ENCODE measurements at regions not wholly inside any gene's neighbourhood (a gene's known extent, or its start where the extent isn't known, plus 50 kb on each side); places are given as distances from the start of the nearest gene placed in this dataset.
"Not testable (repeated sequence)": the region's sequence is repeated elsewhere in the genome, so short reads cannot be mapped to it uniquely, and the experiment has no call there.

GRCh38 chr21:15976807-15977206 lies 247.0 kb downstream of the USP25 start:
- 18 to 21% methylated on average over 1 of the region's 1 CpG for WGBS, 2 experiments
- Histone ChIP-seq H3K4me3 (ENCODE audit: insufficient read depth, low read depth, low read length) (no peak overlapping the region), H3K36me3 (ENCODE audit: control insufficient read depth, insufficient read depth, low read length) (no peaks in the 10 kb centered on the region), H3K4me1 (ENCODE audit: control insufficient read depth, insufficient read depth, low read length) (no peaks in the 10 kb centered on the region), H3K27me3 (ENCODE audit: control insufficient read depth, insufficient read depth, low read length, poor library complexity, severe bottlenecking) (no peaks in the 10 kb centered on the region), H3K9me3 (ENCODE audit: control insufficient read depth, low read length) (no peaks in the 10 kb centered on the region), H3K27ac (ENCODE audit: insufficient read depth, low read depth, low read length, poor library complexity, severe bottlenecking) (no peak overlapping the region)

- H3K27ac ChIP-seq (ENCODE audit: insufficient read depth, low read depth, low read length, poor library complexity, severe bottlenecking), result no peak overlapping the region
- no peaks in the 10 kb centered on the region for H3K9me3 ChIP-seq (ENCODE audit: control insufficient read depth, low read length)
- WGBS, 2 experiments, result 60 to 84% methylated on average over 2 to 3 of the region's 3 CpGs
- H3K27me3 ChIP-seq (ENCODE audit: control insufficient read depth, insufficient read depth, low read length, poor library complexity, severe bottlenecking), result no peaks in the 10 kb centered on the region
- H3K36me3 ChIP-seq (ENCODE audit: control insufficient read depth, insufficient read depth, low read length), result no peaks in the 10 kb centered on the region
- H3K4me3 ChIP-seq (ENCODE audit: insufficient read depth, low read depth, low read length), result no peak overlapping the region
- H3K4me1 ChIP-seq (ENCODE audit: control insufficient read depth, insufficient read depth, low read length), result no peaks in the 10 kb centered on the region
These were observed 248.5 kb downstream of the USP25 start for GRCh38 chr21:15978215-15978738.

- not testable (repeated sequence) for H3K27ac ChIP-seq (ENCODE audit: insufficient read depth, low read depth, low read length, poor library complexity, severe bottlenecking); H3K4me3 ChIP-seq (ENCODE audit: insufficient read depth, low read depth, low read length); H3K4me1 ChIP-seq (ENCODE audit: control insufficient read depth, insufficient read depth, low read length); H3K36me3 ChIP-seq (ENCODE audit: control insufficient read depth, insufficient read depth, low read length); H3K27me3 ChIP-seq (ENCODE audit: control insufficient read depth, insufficient read depth, low read length, poor library complexity, severe bottlenecking); H3K9me3 ChIP-seq (ENCODE audit: control insufficient read depth, low read length)
- 92 to 97% methylated on average over 6 of the region's 6 CpGs for WGBS, 2 experiments
These were observed 249.7 kb downstream of the USP25 start for GRCh38 chr21:15979493-15979892.

GRCh38 chr21:15986277-15986676 lies 256.5 kb downstream of the USP25 start:
- no peaks in the 10 kb centered on the region for H3K4me1 ChIP-seq (ENCODE audit: control insufficient read depth, insufficient read depth, low read length)
- WGBS, 2 experiments, result 83 to 90% methylated on average over 1 of the region's 1 CpG
- no peaks in the 10 kb centered on the region for H3K27me3 ChIP-seq (ENCODE audit: control insufficient read depth, insufficient read depth, low read length, poor library complexity, severe bottlenecking)
- no peaks in the 10 kb centered on the region for H3K9me3 ChIP-seq (ENCODE audit: control insufficient read depth, low read length)
- H3K4me3 ChIP-seq (ENCODE audit: insufficient read depth, low read depth, low read length), result no peak overlapping the region
- no peaks in the 10 kb centered on the region for H3K36me3 ChIP-seq (ENCODE audit: control insufficient read depth, insufficient read depth, low read length)
- H3K27ac ChIP-seq (ENCODE audit: insufficient read depth, low read depth, low read length, poor library complexity, severe bottlenecking), result no peak overlapping the region

GRCh38 chr21:15992171-15992570 lies 262.4 kb downstream of the USP25 start:
- Histone ChIP-seq H3K27ac (ENCODE audit: insufficient read depth, low read depth, low read length, poor library complexity, severe bottlenecking) (no peak overlapping the region), H3K9me3 (ENCODE audit: control insufficient read depth, low read length) (no peaks in the 10 kb centered on the region), H3K36me3 (ENCODE audit: control insufficient read depth, insufficient read depth, low read length) (no peaks in the 10 kb centered on the region), H3K4me3 (ENCODE audit: insufficient read depth, low read depth, low read length) (no peak overlapping the region), H3K27me3 (ENCODE audit: control insufficient read depth, insufficient read depth, low read length, poor library complexity, severe bottlenecking) (no peaks in the 10 kb centered on the region), H3K4me1 (ENCODE audit: control insufficient read depth, insufficient read depth, low read length) (no peaks in the 10 kb centered on the region)
- 95 to 100% methylated on average over 1 of the region's 1 CpG for WGBS, 2 experiments

- H3K27ac ChIP-seq (ENCODE audit: insufficient read depth, low read depth, low read length, poor library complexity, severe bottlenecking), result no peak overlapping the region
- no peaks in the 10 kb centered on the region for H3K27me3 ChIP-seq (ENCODE audit: control insufficient read depth, insufficient read depth, low read length, poor library complexity, severe bottlenecking)
- H3K4me1 ChIP-seq (ENCODE audit: control insufficient read depth, insufficient read depth, low read length), result no peaks in the 10 kb centered on the region
- no peaks in the 10 kb centered on the region for H3K36me3 ChIP-seq (ENCODE audit: control insufficient read depth, insufficient read depth, low read length)
- WGBS, 2 experiments, result 92 to 96% methylated on average over 2 of the region's 2 CpGs
- no peaks in the 10 kb centered on the region for H3K9me3 ChIP-seq (ENCODE audit: control insufficient read depth, low read length)
- H3K4me3 ChIP-seq (ENCODE audit: insufficient read depth, low read depth, low read length), result no peak overlapping the region
These were observed 264.2 kb downstream of the USP25 start for GRCh38 chr21:15993951-15994350.

GRCh38 chr21:15999741-16000140 lies 270.0 kb downstream of the USP25 start:
- Histone ChIP-seq H3K27me3 (ENCODE audit: control insufficient read depth, insufficient read depth, low read length, poor library complexity, severe bottlenecking) (no peaks in the 10 kb centered on the region), H3K27ac (ENCODE audit: insufficient read depth, low read depth, low read length, poor library complexity, severe bottlenecking) (no peak overlapping the region), H3K4me1 (ENCODE audit: control insufficient read depth, insufficient read depth, low read length) (no peaks in the 10 kb centered on the region), H3K36me3 (ENCODE audit: control insufficient read depth, insufficient read depth, low read length) (no peaks in the 10 kb centered on the region), H3K4me3 (ENCODE audit: insufficient read depth, low read depth, low read length) (no peak overlapping the region), H3K9me3 (ENCODE audit: control insufficient read depth, low read length) (no peaks in the 10 kb centered on the region)
- WGBS, 2 experiments, result 98 to 100% methylated on average over 3 to 4 of the region's 4 CpGs

GRCh38 chr21:16002874-16003466 lies 273.2 kb downstream of the USP25 start:
- Histone ChIP-seq H3K27me3 (ENCODE audit: control insufficient read depth, insufficient read depth, low read length, poor library complexity, severe bottlenecking) (no peaks in the 10 kb centered on the region), H3K4me3 (ENCODE audit: insufficient read depth, low read depth, low read length) (no peak overlapping the region), H3K36me3 (ENCODE audit: control insufficient read depth, insufficient read depth, low read length) (no peaks in the 10 kb centered on the region), H3K27ac (ENCODE audit: insufficient read depth, low read depth, low read length, poor library complexity, severe bottlenecking) (no peak overlapping the region), H3K4me1 (ENCODE audit: control insufficient read depth, insufficient read depth, low read length) (no peaks in the 10 kb centered on the region), H3K9me3 (ENCODE audit: control insufficient read depth, low read length) (no peaks in the 10 kb centered on the region)

GRCh38 chr21:16004086-16004485 lies 274.3 kb downstream of the USP25 start:
- H3K36me3 ChIP-seq (ENCODE audit: control insufficient read depth, insufficient read depth, low read length), result no peaks in the 10 kb centered on the region
- H3K9me3 ChIP-seq (ENCODE audit: control insufficient read depth, low read length), result no peaks in the 10 kb centered on the region
- 88 to 96% methylated on average over 3 to 5 of the region's 5 CpGs for WGBS, 2 experiments
- no peaks in the 10 kb centered on the region for H3K27me3 ChIP-seq (ENCODE audit: control insufficient read depth, insufficient read depth, low read length, poor library complexity, severe bottlenecking)
- no peaks in the 10 kb centered on the region for H3K4me1 ChIP-seq (ENCODE audit: control insufficient read depth, insufficient read depth, low read length)
- no peak overlapping the region for H3K27ac ChIP-seq (ENCODE audit: insufficient read depth, low read depth, low read length, poor library complexity, severe bottlenecking)
- no peak overlapping the region for H3K4me3 ChIP-seq (ENCODE audit: insufficient read depth, low read depth, low read length)

GRCh38 chr21:16004523-16004922 lies 274.7 kb downstream of the USP25 start:
- Histone ChIP-seq H3K36me3 (ENCODE audit: control insufficient read depth, insufficient read depth, low read length) (no peaks in the 10 kb centered on the region), H3K27ac (ENCODE audit: insufficient read depth, low read depth, low read length, poor library complexity, severe bottlenecking) (no peak overlapping the region), H3K4me3 (ENCODE audit: insufficient read depth, low read depth, low read length) (no peak overlapping the region), H3K27me3 (ENCODE audit: control insufficient read depth, insufficient read depth, low read length, poor library complexity, severe bottlenecking) (no peaks in the 10 kb centered on the region), H3K9me3 (ENCODE audit: control insufficient read depth, low read length) (no peaks in the 10 kb centered on the region), H3K4me1 (ENCODE audit: control insufficient read depth, insufficient read depth, low read length) (no peaks in the 10 kb centered on the region)
- WGBS, 2 experiments, result 84 to 89% methylated on average over 7 of the region's 7 CpGs

- Histone ChIP-seq H3K9me3 (ENCODE audit: control insufficient read depth, low read length) (no peaks in the 10 kb centered on the region), H3K27ac (ENCODE audit: insufficient read depth, low read depth, low read length, poor library complexity, severe bottlenecking) (no peak overlapping the region), H3K27me3 (ENCODE audit: control insufficient read depth, insufficient read depth, low read length, poor library complexity, severe bottlenecking) (no peaks in the 10 kb centered on the region), H3K36me3 (ENCODE audit: control insufficient read depth, insufficient read depth, low read length) (no peaks in the 10 kb centered on the region), H3K4me3 (ENCODE audit: insufficient read depth, low read depth, low read length) (no peak overlapping the region), H3K4me1 (ENCODE audit: control insufficient read depth, insufficient read depth, low read length) (no peaks in the 10 kb centered on the region)
- WGBS, 2 experiments, result 100% methylated on average over 1 of the region's 1 CpG
These were observed 276.2 kb downstream of the USP25 start for GRCh38 chr21:16005996-16006395.

Data from ectodermal cell (in vitro differentiated cells).